Endothelial cell of umbilical vein (primary cell): ENCODE measurements at regions not wholly inside any gene's neighbourhood (a gene's known extent, or its start where the extent isn't known, plus 50 kb on each side); places are given as distances from the start of the nearest gene placed in this dataset.

Experiments
- BruUV-seq: library from RNA; stranded (reverse); fragments of 400-500 nt; replicated peaks from 2 replicates; lab custom pipeline; 2021; lab: Mats Ljungman, UMichigan
- CTCF ChIA-PET: fragments of 300-600, 350-600 bp; sonication (Branson Sonifier 250); formaldehyde crosslinking; loops from one replicate; lab custom pipeline; 2021; ENCODE audit warnings: antibody characterized with exemption, inconsistent platforms; lab: Charles Lee
- POLR2A ChIA-PET: fragments of 300-600, 350-600 bp; sonication (Branson Sonifier 250); formaldehyde crosslinking; loops from one replicate; lab custom pipeline; 2021; ENCODE audit warnings: antibody characterized with exemption, inconsistent platforms; lab: Charles Lee
- DNase-seq: peaks from one replicate; pipeline ENCODE4 v3.0.0-alpha.2; 2011; ENCODE audit warnings: low read depth, low spot score
- FAIRE-seq: peaks from 2 replicates; lab custom pipeline; 2011; peaks lifted over from hg19 to GRCh38; lab: Jason Lieb, UNC
- H2AFZ ChIP-seq: 2 replicates; pipeline ENCODE4 v1.6.0; 2012; ENCODE audit warnings: low read depth, low read length, control low read depth, inconsistent platforms
- H3K27ac ChIP-seq: 2 replicates; pipeline ENCODE4 v1.5.1; 2011; ENCODE audit warnings: low read depth, mild to moderate bottlenecking, control low read depth, low read length, moderate library complexity; ENCODE audit not compliant: insufficient read depth
- H3K27me3 ChIP-seq, 2 experiments: 2 replicates each; pipeline versions ENCODE4 v1.6.0 to v1.6.1; 2011; ENCODE audit warnings: low read length in 2 of 2, mixed read lengths in 1 of 2; ENCODE audit not compliant: control insufficient read depth in 2 of 2, insufficient read depth in 2 of 2
- H3K36me3 ChIP-seq, 2 experiments: 2 replicates in 1 of 2; 3 replicates in 1 of 2; pipeline ENCODE4 v1.5.1; 2011; ENCODE audit warnings: low read length in 2 of 2, mild to moderate bottlenecking in 1 of 2, moderate library complexity in 1 of 2; ENCODE audit not compliant: control insufficient read depth in 2 of 2, insufficient read depth in 2 of 2; ENCODE audit errors: extremely low read depth in 1 of 2
- H3K4me1 ChIP-seq: 3 replicates; pipeline ENCODE4 v1.5.1; 2011; ENCODE audit warnings: mild to moderate bottlenecking, low read length; ENCODE audit not compliant: control insufficient read depth, insufficient read depth; ENCODE audit errors: extremely low read depth
- H3K4me2 ChIP-seq: 2 replicates; pipeline ENCODE4 v1.6.1; 2011; ENCODE audit warnings: low read length, control low read depth, mixed read lengths; ENCODE audit not compliant: insufficient read depth
- H3K4me3 ChIP-seq, 3 experiments: fragments of 200-600 bp in 1 of 3; sonication (generic), shearing (Covaris generic) in 1 of 3; replicated peaks in 1 of 3; 2 replicates each; pipeline ENCODE4 v1.5.1; 2011 to 2016; ENCODE audit warnings: control low read depth in 3 of 3, low read length in 3 of 3, mild to moderate bottlenecking in 2 of 3, inconsistent platforms in 1 of 3, low read depth in 1 of 3, moderate library complexity in 1 of 3; ENCODE audit not compliant: insufficient read depth in 1 of 3
- H3K79me2 ChIP-seq: 2 replicates; pipeline ENCODE4 v1.6.0; 2012; ENCODE audit warnings: low read length, inconsistent platforms; ENCODE audit not compliant: control insufficient read depth, insufficient read depth
- H3K9ac ChIP-seq: replicated peaks from 2 replicates; pipeline ENCODE3; 2011; ENCODE audit warnings: low read length, control low read depth; ENCODE audit not compliant: insufficient read depth; ENCODE audit errors: extremely low read depth
- H3K9me1 ChIP-seq: replicated peaks from 3 replicates; pipeline ENCODE4 v1.6.0; 2011; ENCODE audit warnings: mild to moderate bottlenecking, low read length; ENCODE audit not compliant: control insufficient read depth, insufficient read depth; ENCODE audit errors: extremely low read depth
- H3K9me3 ChIP-seq: replicated peaks from 2 replicates; pipeline ENCODE4 v1.5.1; 2012; ENCODE audit warnings: low read length, inconsistent platforms; ENCODE audit not compliant: control insufficient read depth, insufficient read depth
- H4K20me1 ChIP-seq: replicated peaks from 2 replicates; pipeline ENCODE3; 2011; ENCODE audit warnings: mild to moderate bottlenecking, low read length; ENCODE audit not compliant: control insufficient read depth, insufficient read depth; ENCODE audit errors: extremely low read depth
- CTCF ChIP-seq, 2 donors: IDR thresholded peaks; 1 replicate in 1 of 2; 2 replicates in 1 of 2; pipeline ENCODE4 v1.5.1; 2011; ENCODE audit warnings: low read length in 2 of 2, mild to moderate bottlenecking in 2 of 2, moderate library complexity in 2 of 2, control low read depth in 1 of 2, inconsistent platforms in 1 of 2, low read depth in 1 of 2; ENCODE audit not compliant: insufficient read depth in 1 of 2; ENCODE audit errors: extremely low read depth in 1 of 2
- EZH2 ChIP-seq: IDR thresholded peaks from 2 replicates; pipeline ENCODE4 v1.6.1; 2012; ENCODE audit warnings: borderline replicate concordance, low read depth, mild to moderate bottlenecking, moderate library complexity, low read length, inconsistent platforms; ENCODE audit not compliant: severe bottlenecking
- FOS ChIP-seq: IDR thresholded peaks from 2 replicates; pipeline ENCODE4 v1.6.1; 2011; ENCODE audit warnings: mild to moderate bottlenecking, low read length, moderate library complexity, borderline replicate concordance; ENCODE audit not compliant: insufficient read depth
- GATA2 ChIP-seq: IDR thresholded peaks from 2 replicates; pipeline ENCODE4 v1.7.0; 2011; ENCODE audit warnings: low read depth, mild to moderate bottlenecking, moderate library complexity, mixed read lengths, low read length; ENCODE audit not compliant: insufficient read length, insufficient read depth
- JUN ChIP-seq: IDR thresholded peaks from 2 replicates; pipeline ENCODE4 v1.6.1; 2011; ENCODE audit warnings: borderline replicate concordance, low read depth; ENCODE audit not compliant: insufficient read length, insufficient read depth
- MAX ChIP-seq: IDR thresholded peaks from 2 replicates; pipeline ENCODE4 v1.6.1; 2011; ENCODE audit not compliant: insufficient read depth, insufficient read length
- MYC ChIP-seq: IDR thresholded peaks from one replicate; pipeline ENCODE4 v1.6.1; 2011; ENCODE audit warnings: mild to moderate bottlenecking, low read depth, low read length
- POLR2A ChIP-seq: IDR thresholded peaks from 2 replicates; pipeline ENCODE4 v1.6.1; 2012; ENCODE audit warnings: low read depth, mild to moderate bottlenecking, control low read depth, low read length
- POLR2AphosphoS5 ChIP-seq: IDR thresholded peaks from 2 replicates; pipeline ENCODE4 v1.6.1; 2012; ENCODE audit warnings: low read depth, mild to moderate bottlenecking, control low read depth, low read length, moderate library complexity; ENCODE audit not compliant: insufficient read depth
- dilution Hi-C: fragments of 300-500 bp; cut with MboI; formaldehyde crosslinking; loops from one replicate; pipeline ENCODE4 v1.15.0; 2019; ENCODE audit warnings: low sequenced_read_pairs; ENCODE audit not compliant: extremely low pct_ligation_motif_present
- intact Hi-C: fragments of 100-400 bp; cut with micrococcal nuclease; formaldehyde crosslinking; loops from one replicate; pipeline ENCODE4 v1.10.0; 2022

- dilution Hi-C loops (no loop called here), intact Hi-C loops (no loop called here)
- Histone ChIP-seq H3K36me3 (peaks cover 0 to 3% of the 10 kb centered on the region in 2 experiments), H3K27ac (no peak overlapping the region), H4K20me1 (no peaks in the 10 kb centered on the region), H3K4me3 (no peak overlapping the region), H3K9me1 (no peaks in the 10 kb centered on the region), H2AFZ (no peak overlapping the region), H3K9ac (no peak overlapping the region), H3K27me3 (no peaks in the 10 kb centered on the region), H3K9me3 (no peaks in the 10 kb centered on the region), H3K79me2 (no peaks in the 10 kb centered on the region), H3K4me1 (no peaks in the 10 kb centered on the region), H3K4me2 (no peak overlapping the region)
- no peak for FAIRE-seq
- POLR2A ChIA-PET = no interaction called here
- DNase-seq = no peak
- CTCF ChIA-PET = interaction anchor here (1.3 kb wide), 1 partner anchor 173 kb away, joined by 3 read pairs; no protein-coding TSS in a partner anchor
- BruUV-seq = no TSS peak
- TF ChIP-seq EZH2 = no peak
- TF ChIP-seq CTCF (IDR thresholded peaks at IDR 0.05; ENCODE audit: extremely low read depth in 1 of 2, insufficient read depth in 1 of 2, low read depth in 1 of 2, low read length in 2 of 2) = no peak
- TF ChIP-seq POLR2A = no peak
- TF ChIP-seq FOS = no peak
- no peak for TF ChIP-seq JUN
- TF ChIP-seq MAX = no peak
- no peak for TF ChIP-seq POLR2AphosphoS5
- no peak for TF ChIP-seq MYC
- TF ChIP-seq GATA2 = no peak
Measured at GRCh38 chr16:27695161-27695560, 145.2 kb downstream of the KATNIP start.
